GM13976 (cell line): ENCODE measurements at regions not wholly inside any gene's neighbourhood (a gene's known extent, or its start where the extent isn't known, plus 50 kb on each side); places are given as distances from the start of the nearest gene placed in this dataset.

ENCODE experiments used
- DNase-seq: peaks from one replicate; pipeline ENCODE4 v3.0.0; 2012; ENCODE audit warnings: low spot score
- CTCF ChIP-seq: IDR thresholded peaks from 2 replicates; pipeline ENCODE4 v1.5.1; 2012; ENCODE audit warnings: borderline replicate concordance, mild to moderate bottlenecking; ENCODE audit not compliant: insufficient read depth; ENCODE audit errors: extremely low read depth, missing control alignments, control extremely low read depth
- in situ Hi-C: fragments of 300-500 bp; cut with MboI; formaldehyde crosslinking; loops from one replicate; pipeline ENCODE4 v1.12.0; 2022; ENCODE audit warnings: low sequenced_read_pairs, mixed read lengths, inconsistent platforms; ENCODE audit not compliant: unreplicated experiment

- no peak for TF ChIP-seq CTCF
- no peak for DNase-seq
- in situ Hi-C loops: no loop called here
Observed at GRCh38 chr2:147572622-147573021, 272.2 kb upstream of the ACVR2A start.

- in situ Hi-C loops: no loop called here
- no peak for TF ChIP-seq CTCF
- no peak for DNase-seq
Observed at GRCh38 chr2:147569426-147569825, 275.4 kb upstream of the ACVR2A start.

GRCh38 chr2:147568109-147568508 is 276.7 kb upstream of the ACVR2A start:
- in situ Hi-C loops: no loop called here
- TF ChIP-seq CTCF: no peak
- DNase-seq: no peak

- no peak for TF ChIP-seq CTCF
- in situ Hi-C loops: no loop called here
- DNase-seq: no peak
Observed at GRCh38 chr2:147567136-147567535, 277.7 kb upstream of the ACVR2A start.

- no peak for TF ChIP-seq CTCF
- in situ Hi-C loops: no loop called here
- DNase-seq: no peak
Observed at GRCh38 chr2:147560810-147561535, 283.9 kb upstream of the ACVR2A start.

GRCh38 chr2:147559070-147559725 is 285.6 kb upstream of the ACVR2A start:
- in situ Hi-C loops: no loop called here
- no peak for DNase-seq
- TF ChIP-seq CTCF: no peak
